ENCODE measurements at regions not wholly inside any gene's neighbourhood (a gene's known extent, or its start where the extent isn't known, plus 50 kb on each side); places are given as distances from the start of the nearest gene placed in this dataset.

GRCh38 chr20:57769756-57770155 lies 59.9 kb upstream of the PMEPA1 start:
- TF ChIP-seq EZH2 (IDR thresholded peaks at IDR 0.05; ENCODE audit: low read length, unreplicated experiment) (no peak), CTCF (conservative IDR thresholded peaks at IDR 0.05; ENCODE audit: low read depth, low read length) (no peak), EZH2phosphoT487 (IDR thresholded peaks at IDR 0.05; ENCODE audit: borderline replicate concordance, low read length) (no peak)
- ChIA-PET POLR2A (ENCODE audit: unreplicated experiment) (no interaction called here), CTCF (no interaction called here)
- BruUV-seq (replicated peaks), result no TSS peak
- H3K4me2 ChIP-seq (ENCODE audit: low read length), result no peak overlapping the region
- no peaks in the 10 kb centered on the region for H3K27me3 ChIP-seq (ENCODE audit: low read length)
- H3K27ac ChIP-seq (ENCODE audit: low read length), result no peak overlapping the region
- no peak overlapping the region for H3K4me3 ChIP-seq (ENCODE audit: low read length)
- no peaks in the 10 kb centered on the region for H3K79me2 ChIP-seq (ENCODE audit: low read length)
- H4K20me1 ChIP-seq (ENCODE audit: low read length), result no peaks in the 10 kb centered on the region
- no peak for ATAC-seq
- no peak overlapping the region for H3K9ac ChIP-seq (ENCODE audit: low read length)
- no peak for DNase-seq
- H3K9me2 ChIP-seq (replicated peaks; ENCODE audit: low read length), result no peaks in the 10 kb centered on the region
- H3K9me3 ChIP-seq (ENCODE audit: low read length), result no peaks in the 10 kb centered on the region
- intact Hi-C loops (cut with micrococcal nuclease), result no loop called here
- peaks cover 24% of the 10 kb centered on the region for H3K4me1 ChIP-seq (ENCODE audit: insufficient read depth, low read length)
- no peaks in the 10 kb centered on the region for H3K36me3 ChIP-seq (ENCODE audit: low read depth, low read length)
- no peak overlapping the region for H2AFZ ChIP-seq (ENCODE audit: low read length)
- no peaks in the 10 kb centered on the region for H3F3A ChIP-seq (ENCODE audit: low read length, unreplicated experiment)

GRCh38 chr20:57768519-57768918 lies 58.7 kb upstream of the PMEPA1 start:
- ChIA-PET POLR2A (ENCODE audit: unreplicated experiment) (no interaction called here), CTCF (no interaction called here)
- no peak overlapping the region for H3K27ac ChIP-seq (ENCODE audit: low read length)

GRCh38 chr20:57767441-57767840 lies 57.6 kb upstream of the PMEPA1 start:
- Histone ChIP-seq H3K27me3 (ENCODE audit: low read length) (no peaks in the 10 kb centered on the region), H3K4me3 (ENCODE audit: low read length) (no peak overlapping the region), H3K4me1 (ENCODE audit: insufficient read depth, low read length) (peaks cover 15% of the 10 kb centered on the region), H3K79me2 (ENCODE audit: low read length) (no peaks in the 10 kb centered on the region), H3K4me2 (ENCODE audit: low read length) (no peak overlapping the region), H3K9me3 (ENCODE audit: low read length) (no peaks in the 10 kb centered on the region), H2AFZ (ENCODE audit: low read length) (no peak overlapping the region), H4K20me1 (ENCODE audit: low read length) (no peaks in the 10 kb centered on the region), H3K9me2 (replicated peaks; ENCODE audit: low read length) (no peaks in the 10 kb centered on the region), H3K9ac (ENCODE audit: low read length) (no peak overlapping the region), H3K36me3 (ENCODE audit: low read depth, low read length) (no peaks in the 10 kb centered on the region), H3K27ac (ENCODE audit: low read length) (no peak overlapping the region), H3F3A (ENCODE audit: low read length, unreplicated experiment) (no peaks in the 10 kb centered on the region)
- intact Hi-C loops (cut with micrococcal nuclease), result no loop called here
- no TSS peak for BruUV-seq (replicated peaks)
- no peak for DNase-seq
- ChIA-PET POLR2A (ENCODE audit: unreplicated experiment) (no interaction called here), CTCF (no interaction called here)
- no peak for ATAC-seq
- no peak for TF ChIP-seq EZH2phosphoT487 (IDR thresholded peaks at IDR 0.05; ENCODE audit: borderline replicate concordance, low read length)
- TF ChIP-seq EZH2 (IDR thresholded peaks at IDR 0.05; ENCODE audit: low read length, unreplicated experiment), result no peak
- no peak for TF ChIP-seq CTCF (conservative IDR thresholded peaks at IDR 0.05; ENCODE audit: low read depth, low read length)

More at GRCh38 chr20:57768519-57768918, 58.7 kb upstream of the PMEPA1 start:
- H4K20me1 ChIP-seq (ENCODE audit: low read length), result no peaks in the 10 kb centered on the region
- BruUV-seq (replicated peaks), result no TSS peak
- no peaks in the 10 kb centered on the region for H3K27me3 ChIP-seq (ENCODE audit: low read length)
- no peak for TF ChIP-seq CTCF (conservative IDR thresholded peaks at IDR 0.05; ENCODE audit: low read depth, low read length)
- no peak for TF ChIP-seq EZH2phosphoT487 (IDR thresholded peaks at IDR 0.05; ENCODE audit: borderline replicate concordance, low read length)
- TF ChIP-seq EZH2 (IDR thresholded peaks at IDR 0.05; ENCODE audit: low read length, unreplicated experiment), result no peak
- H2AFZ ChIP-seq (ENCODE audit: low read length), result no peak overlapping the region
- no peaks in the 10 kb centered on the region for H3K9me2 ChIP-seq (replicated peaks; ENCODE audit: low read length)
- H3K9me3 ChIP-seq (ENCODE audit: low read length), result no peaks in the 10 kb centered on the region
- H3K79me2 ChIP-seq (ENCODE audit: low read length), result no peaks in the 10 kb centered on the region
- H3K4me1 ChIP-seq (ENCODE audit: insufficient read depth, low read length), result peaks cover 23% of the 10 kb centered on the region
- H3K9ac ChIP-seq (ENCODE audit: low read length), result no peak overlapping the region
- no peaks in the 10 kb centered on the region for H3K36me3 ChIP-seq (ENCODE audit: low read depth, low read length)
- H3K4me3 ChIP-seq (ENCODE audit: low read length), result no peak overlapping the region
- H3K4me2 ChIP-seq (ENCODE audit: low read length), result no peak overlapping the region
- intact Hi-C loops (cut with micrococcal nuclease), result no loop called here
- DNase-seq, result no peak
- no peak for ATAC-seq
- no peaks in the 10 kb centered on the region for H3F3A ChIP-seq (ENCODE audit: low read length, unreplicated experiment)
